ENCODE measurements at regions not wholly inside any gene's neighbourhood (a gene's known extent, or its start where the extent isn't known, plus 50 kb on each side); places are given as distances from the start of the nearest gene placed in this dataset.

DNA sequence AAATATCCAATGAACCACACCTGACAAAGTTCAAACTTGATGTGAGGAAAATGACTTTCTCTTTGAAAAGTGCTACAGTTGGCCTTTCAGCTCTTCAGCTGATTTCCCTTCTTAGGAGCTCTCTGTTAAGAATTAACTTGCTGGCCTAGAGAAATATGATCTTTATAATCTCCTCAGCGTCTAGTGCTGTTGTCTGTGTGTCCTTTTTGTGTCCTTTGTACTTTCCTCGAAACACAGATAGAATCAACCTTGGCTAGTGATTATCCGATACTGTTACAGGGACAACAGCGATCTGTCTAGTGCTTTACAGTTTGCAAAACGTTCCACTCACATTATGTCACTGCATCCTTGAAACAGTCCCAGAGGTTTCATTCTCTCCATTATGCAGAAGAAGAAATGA lies 162.8 kb upstream of the RMST start:
- ChIA-PET POLR2A (no interaction called here), CTCF (interaction anchor here (0.6 kb wide), 1 partner anchor 40 kb away, joined by 3 read pairs; no protein-coding TSS in a partner anchor)
- no peaks in the 10 kb centered on the region for H3K9me3 ChIP-seq (ENCODE audit: control insufficient read depth, insufficient read depth, low read depth, low read length)
- no peak overlapping the region for H3K4me3 ChIP-seq (ENCODE audit: low read depth, low read length)
- H3K36me3 ChIP-seq (ENCODE audit: control insufficient read depth in 2 of 2, insufficient read depth in 1 of 2, low read length in 2 of 2) = no peaks in the 10 kb centered on the region
- TF ChIP-seq SP7 (tag by site-specific recombination; IDR thresholded peaks at IDR 0.05) (no peak), ZNF558 (tag by site-specific recombination; IDR thresholded peaks at IDR 0.05) (no peak), GLI2 (tag by site-specific recombination; IDR thresholded peaks at IDR 0.05; ENCODE audit: borderline replicate concordance, low read depth) (no peak), MYNN (tag by site-specific recombination; IDR thresholded peaks at IDR 0.05; ENCODE audit: borderline replicate concordance) (no peak), ZFP69B (tag by site-specific recombination; IDR thresholded peaks at IDR 0.05) (no peak), ZNF555 (tag by site-specific recombination; conservative IDR thresholded peaks at IDR 0.05) (no peak), ZNF76 (tag by site-specific recombination; IDR thresholded peaks at IDR 0.05; ENCODE audit: borderline replicate concordance, low read depth) (no peak), ZNF24 (tag by site-specific recombination; IDR thresholded peaks at IDR 0.05) (no peak), ZNF426 (tag by site-specific recombination; IDR thresholded peaks at IDR 0.05) (no peak), ZNF548 (tag by site-specific recombination; IDR thresholded peaks at IDR 0.05) (no peak), ZNF560 (tag by site-specific recombination; IDR thresholded peaks at IDR 0.05; ENCODE audit: borderline replicate concordance) (no peak), ZNF138 (tag by site-specific recombination; IDR thresholded peaks at IDR 0.05; ENCODE audit: borderline replicate concordance) (no peak), OVOL3 (tag by site-specific recombination; IDR thresholded peaks at IDR 0.05) (no peak), ZNF837 (tag by site-specific recombination; IDR thresholded peaks at IDR 0.05) (no peak), ZNF2 (tag by site-specific recombination; IDR thresholded peaks at IDR 0.05) (no peak), KLF1 (tag by site-specific recombination; IDR thresholded peaks at IDR 0.05) (no peak)
- TF ChIP-seq, protein P1, sequence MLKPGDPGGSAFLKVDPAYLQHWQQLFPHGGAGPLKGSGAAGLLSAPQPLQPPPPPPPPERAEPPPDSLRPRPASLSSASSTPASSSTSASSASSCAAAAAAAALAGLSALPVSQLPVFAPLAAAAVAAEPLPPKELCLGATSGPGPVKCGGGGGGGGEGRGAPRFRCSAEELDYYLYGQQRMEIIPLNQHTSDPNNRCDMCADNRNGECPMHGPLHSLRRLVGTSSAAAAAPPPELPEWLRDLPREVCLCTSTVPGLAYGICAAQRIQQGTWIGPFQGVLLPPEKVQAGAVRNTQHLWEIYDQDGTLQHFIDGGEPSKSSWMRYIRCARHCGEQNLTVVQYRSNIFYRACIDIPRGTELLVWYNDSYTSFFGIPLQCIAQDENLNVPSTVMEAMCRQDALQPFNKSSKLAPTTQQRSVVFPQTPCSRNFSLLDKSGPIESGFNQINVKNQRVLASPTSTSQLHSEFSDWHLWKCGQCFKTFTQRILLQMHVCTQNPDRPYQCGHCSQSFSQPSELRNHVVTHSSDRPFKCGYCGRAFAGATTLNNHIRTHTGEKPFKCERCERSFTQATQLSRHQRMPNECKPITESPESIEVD (tag by site-specific recombination; IDR thresholded peaks at IDR 0.05) = no peak
- TF ChIP-seq, protein P2, sequence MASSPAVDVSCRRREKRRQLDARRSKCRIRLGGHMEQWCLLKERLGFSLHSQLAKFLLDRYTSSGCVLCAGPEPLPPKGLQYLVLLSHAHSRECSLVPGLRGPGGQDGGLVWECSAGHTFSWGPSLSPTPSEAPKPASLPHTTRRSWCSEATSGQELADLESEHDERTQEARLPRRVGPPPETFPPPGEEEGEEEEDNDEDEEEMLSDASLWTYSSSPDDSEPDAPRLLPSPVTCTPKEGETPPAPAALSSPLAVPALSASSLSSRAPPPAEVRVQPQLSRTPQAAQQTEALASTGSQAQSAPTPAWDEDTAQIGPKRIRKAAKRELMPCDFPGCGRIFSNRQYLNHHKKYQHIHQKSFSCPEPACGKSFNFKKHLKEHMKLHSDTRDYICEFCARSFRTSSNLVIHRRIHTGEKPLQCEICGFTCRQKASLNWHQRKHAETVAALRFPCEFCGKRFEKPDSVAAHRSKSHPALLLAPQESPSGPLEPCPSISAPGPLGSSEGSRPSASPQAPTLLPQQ (tag by site-specific recombination; IDR thresholded peaks at IDR 0.05) = no peak
- TF ChIP-seq, protein P3, sequence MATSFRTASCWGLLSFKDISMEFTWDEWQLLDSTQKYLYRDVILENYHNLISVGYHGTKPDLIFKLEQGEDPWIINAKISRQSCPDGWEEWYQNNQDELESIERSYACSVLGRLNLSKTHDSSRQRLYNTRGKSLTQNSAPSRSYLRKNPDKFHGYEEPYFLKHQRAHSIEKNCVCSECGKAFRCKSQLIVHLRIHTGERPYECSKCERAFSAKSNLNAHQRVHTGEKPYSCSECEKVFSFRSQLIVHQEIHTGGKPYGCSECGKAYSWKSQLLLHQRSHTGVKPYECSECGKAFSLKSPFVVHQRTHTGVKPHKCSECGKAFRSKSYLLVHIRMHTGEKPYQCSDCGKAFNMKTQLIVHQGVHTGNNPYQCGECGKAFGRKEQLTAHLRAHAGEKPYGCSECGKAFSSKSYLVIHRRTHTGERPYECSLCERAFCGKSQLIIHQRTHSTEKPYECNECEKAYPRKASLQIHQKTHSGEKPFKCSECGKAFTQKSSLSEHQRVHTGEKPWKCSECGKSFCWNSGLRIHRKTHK (tag by site-specific recombination; IDR thresholded peaks at IDR 0.05) = no peak
- TF ChIP-seq, protein P4, sequence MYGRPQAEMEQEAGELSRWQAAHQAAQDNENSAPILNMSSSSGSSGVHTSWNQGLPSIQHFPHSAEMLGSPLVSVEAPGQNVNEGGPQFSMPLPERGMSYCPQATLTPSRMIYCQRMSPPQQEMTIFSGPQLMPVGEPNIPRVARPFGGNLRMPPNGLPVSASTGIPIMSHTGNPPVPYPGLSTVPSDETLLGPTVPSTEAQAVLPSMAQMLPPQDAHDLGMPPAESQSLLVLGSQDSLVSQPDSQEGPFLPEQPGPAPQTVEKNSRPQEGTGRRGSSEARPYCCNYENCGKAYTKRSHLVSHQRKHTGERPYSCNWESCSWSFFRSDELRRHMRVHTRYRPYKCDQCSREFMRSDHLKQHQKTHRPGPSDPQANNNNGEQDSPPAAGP (tag by site-specific recombination; IDR thresholded peaks at IDR 0.05) = no peak
- H3K4me1 ChIP-seq (ENCODE audit: control insufficient read depth, insufficient read depth, low read length) = no peaks in the 10 kb centered on the region
- no peak overlapping the region for H3K27ac ChIP-seq (ENCODE audit: extremely low read depth, low read depth, low read length)

DNA sequence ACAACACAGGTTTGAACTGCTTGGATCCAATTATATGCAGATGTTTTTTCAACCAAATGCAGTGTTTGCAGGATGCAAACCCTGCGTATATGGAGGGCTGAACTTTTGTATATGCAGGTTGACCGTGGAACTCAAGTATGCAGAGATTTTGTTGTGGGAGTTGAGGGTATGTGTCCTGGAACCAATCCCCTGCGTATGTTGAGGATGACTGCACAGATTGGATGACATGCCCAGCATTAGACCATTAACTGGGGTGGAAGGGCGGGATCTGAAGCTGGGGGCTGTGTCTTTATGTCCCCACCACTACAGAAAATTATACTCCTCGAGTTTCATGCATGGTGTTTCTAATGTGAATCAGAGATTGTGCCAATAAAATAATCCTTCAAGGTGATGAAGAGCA lies 162.2 kb upstream of the RMST start:
- H3K36me3 ChIP-seq (ENCODE audit: control insufficient read depth in 2 of 2, insufficient read depth in 1 of 2, low read length in 2 of 2) = no peaks in the 10 kb centered on the region
- H3K4me3 ChIP-seq (ENCODE audit: low read depth, low read length) = no peak overlapping the region
- TF ChIP-seq, protein P5, sequence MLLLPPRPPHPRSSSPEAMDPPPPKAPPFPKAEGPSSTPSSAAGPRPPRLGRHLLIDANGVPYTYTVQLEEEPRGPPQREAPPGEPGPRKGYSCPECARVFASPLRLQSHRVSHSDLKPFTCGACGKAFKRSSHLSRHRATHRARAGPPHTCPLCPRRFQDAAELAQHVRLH (tag by site-specific recombination; IDR thresholded peaks at IDR 0.05) = no peak
- TF ChIP-seq KLF9 (tag by site-specific recombination; IDR thresholded peaks at IDR 0.05; ENCODE audit: low read depth) (no peak), ZIC2 (tag by site-specific recombination; IDR thresholded peaks at IDR 0.05) (no peak), IKZF3 (tag by site-specific recombination; IDR thresholded peaks at IDR 0.05) (no peak)
- TF ChIP-seq, protein P1 (tag by site-specific recombination; IDR thresholded peaks at IDR 0.05) = no peak
- TF ChIP-seq, protein P6, sequence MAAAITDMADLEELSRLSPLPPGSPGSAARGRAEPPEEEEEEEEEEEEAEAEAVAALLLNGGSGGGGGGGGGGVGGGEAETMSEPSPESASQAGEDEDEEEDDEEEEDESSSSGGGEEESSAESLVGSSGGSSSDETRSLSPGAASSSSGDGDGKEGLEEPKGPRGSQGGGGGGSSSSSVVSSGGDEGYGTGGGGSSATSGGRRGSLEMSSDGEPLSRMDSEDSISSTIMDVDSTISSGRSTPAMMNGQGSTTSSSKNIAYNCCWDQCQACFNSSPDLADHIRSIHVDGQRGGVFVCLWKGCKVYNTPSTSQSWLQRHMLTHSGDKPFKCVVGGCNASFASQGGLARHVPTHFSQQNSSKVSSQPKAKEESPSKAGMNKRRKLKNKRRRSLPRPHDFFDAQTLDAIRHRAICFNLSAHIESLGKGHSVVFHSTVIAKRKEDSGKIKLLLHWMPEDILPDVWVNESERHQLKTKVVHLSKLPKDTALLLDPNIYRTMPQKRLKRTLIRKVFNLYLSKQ (tag by site-specific recombination; IDR thresholded peaks at IDR 0.05; ENCODE audit: borderline replicate concordance) = no peak
- POLR2A ChIA-PET = no interaction called here
- no peaks in the 10 kb centered on the region for H3K9me3 ChIP-seq (ENCODE audit: control insufficient read depth, insufficient read depth, low read depth, low read length)
- CTCF ChIA-PET = no interaction called here
- H3K27ac ChIP-seq (ENCODE audit: extremely low read depth, low read depth, low read length) = no peak overlapping the region
- no peaks in the 10 kb centered on the region for H3K4me1 ChIP-seq (ENCODE audit: control insufficient read depth, insufficient read depth, low read length)
